ENCODE measurements at regions not wholly inside any gene's neighbourhood (a gene's known extent, or its start where the extent isn't known, plus 50 kb on each side); places are given as distances from the start of the nearest gene placed in this dataset.

DNA sequence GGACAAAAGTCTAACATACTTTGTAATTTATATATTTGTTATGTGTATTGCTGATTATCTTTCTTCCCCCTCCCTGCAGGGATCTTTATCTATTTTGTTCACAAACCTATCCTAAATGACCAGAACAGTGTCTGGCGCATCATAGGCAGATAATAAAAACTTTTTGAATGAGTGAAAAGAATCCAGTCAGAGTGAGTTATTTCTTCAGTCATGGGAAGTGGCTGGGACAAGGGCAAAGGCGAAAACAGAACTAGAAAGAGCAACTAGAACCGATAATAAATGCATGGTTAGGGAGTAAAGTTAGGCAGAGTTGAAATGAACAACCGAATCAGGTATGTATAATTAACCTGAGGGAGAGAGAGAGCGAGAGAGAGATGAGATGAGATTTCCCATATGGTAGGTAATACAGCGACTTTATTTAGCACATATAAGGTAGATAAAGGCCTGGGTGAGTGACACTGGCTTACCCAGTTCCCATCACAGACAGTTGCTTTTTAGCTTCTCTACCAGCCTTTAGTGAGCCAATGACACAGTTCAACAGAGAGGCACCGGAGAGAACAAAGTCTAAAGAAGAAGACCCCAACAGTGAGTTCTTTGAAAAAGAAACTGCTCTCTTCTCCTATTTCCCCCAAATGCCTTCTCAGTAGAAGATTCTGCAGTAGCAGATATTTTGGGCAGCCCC is 59.1 kb upstream of the EML4 start:
- TF ChIP-seq, protein P1, sequence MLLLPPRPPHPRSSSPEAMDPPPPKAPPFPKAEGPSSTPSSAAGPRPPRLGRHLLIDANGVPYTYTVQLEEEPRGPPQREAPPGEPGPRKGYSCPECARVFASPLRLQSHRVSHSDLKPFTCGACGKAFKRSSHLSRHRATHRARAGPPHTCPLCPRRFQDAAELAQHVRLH (CRISPR knock-in tag; IDR thresholded peaks at IDR 0.05; ENCODE audit: borderline replicate concordance, low read depth): no peak
- no peak for TF ChIP-seq NR1H2 (CRISPR knock-in tag; IDR thresholded peaks at IDR 0.05; ENCODE audit: borderline replicate concordance, low read depth)

All from HepG2 (cell line).